ENCODE measurements at regions not wholly inside any gene's neighbourhood (a gene's known extent, or its start where the extent isn't known, plus 50 kb on each side); places are given as distances from the start of the nearest gene placed in this dataset.

DNA sequence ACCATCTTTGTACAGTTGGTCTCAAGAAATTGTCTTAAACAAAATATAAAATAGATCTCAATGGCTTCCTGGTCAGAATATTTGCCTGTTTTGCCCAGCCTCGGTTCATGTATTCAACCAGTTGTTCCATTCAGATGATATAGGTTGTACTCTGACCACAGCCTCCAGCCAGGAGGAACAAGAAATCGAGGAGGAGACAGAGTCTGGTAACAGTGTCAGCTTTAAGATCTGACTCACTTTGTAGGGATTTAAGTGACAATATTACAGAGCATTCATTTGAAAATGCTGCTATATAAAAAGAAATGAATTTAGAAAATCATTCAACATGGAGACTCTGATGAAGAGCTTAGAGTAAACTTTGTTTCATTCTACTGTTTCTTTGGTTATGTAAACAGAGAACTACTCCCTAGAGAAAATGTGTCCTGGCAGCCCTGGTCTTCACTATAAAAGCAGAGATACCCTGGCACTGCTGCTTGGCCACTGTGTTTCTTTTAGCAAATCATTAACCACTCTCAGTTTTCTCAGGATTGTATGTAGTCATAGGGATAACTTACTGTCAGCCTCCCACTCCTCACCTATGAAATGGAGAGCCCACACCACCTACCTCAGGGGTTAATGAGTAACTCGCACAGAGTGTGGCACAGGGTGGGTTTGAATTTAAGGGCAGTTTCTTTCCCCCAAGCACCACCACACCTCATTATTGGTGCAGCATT lies 53.5 kb downstream of the PAGE2 start:
- TF ChIP-seq, protein P1, sequence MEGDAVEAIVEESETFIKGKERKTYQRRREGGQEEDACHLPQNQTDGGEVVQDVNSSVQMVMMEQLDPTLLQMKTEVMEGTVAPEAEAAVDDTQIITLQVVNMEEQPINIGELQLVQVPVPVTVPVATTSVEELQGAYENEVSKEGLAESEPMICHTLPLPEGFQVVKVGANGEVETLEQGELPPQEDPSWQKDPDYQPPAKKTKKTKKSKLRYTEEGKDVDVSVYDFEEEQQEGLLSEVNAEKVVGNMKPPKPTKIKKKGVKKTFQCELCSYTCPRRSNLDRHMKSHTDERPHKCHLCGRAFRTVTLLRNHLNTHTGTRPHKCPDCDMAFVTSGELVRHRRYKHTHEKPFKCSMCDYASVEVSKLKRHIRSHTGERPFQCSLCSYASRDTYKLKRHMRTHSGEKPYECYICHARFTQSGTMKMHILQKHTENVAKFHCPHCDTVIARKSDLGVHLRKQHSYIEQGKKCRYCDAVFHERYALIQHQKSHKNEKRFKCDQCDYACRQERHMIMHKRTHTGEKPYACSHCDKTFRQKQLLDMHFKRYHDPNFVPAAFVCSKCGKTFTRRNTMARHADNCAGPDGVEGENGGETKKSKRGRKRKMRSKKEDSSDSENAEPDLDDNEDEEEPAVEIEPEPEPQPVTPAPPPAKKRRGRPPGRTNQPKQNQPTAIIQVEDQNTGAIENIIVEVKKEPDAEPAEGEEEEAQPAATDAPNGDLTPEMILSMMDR (IDR thresholded peaks at IDR 0.05): no peak
- no peak for TF ChIP-seq POLR2A (IDR thresholded peaks at IDR 0.05)

Measured in heart left ventricle (tissue), 13 donors.